ENCODE measurements at regions not wholly inside any gene's neighbourhood (a gene's known extent, or its start where the extent isn't known, plus 50 kb on each side); places are given as distances from the start of the nearest gene placed in this dataset.
"Not testable (repeated sequence)": the region's sequence is repeated elsewhere in the genome, so short reads cannot be mapped to it uniquely, and the experiment has no call there.

- no peak for DNase-seq (ENCODE audit: low spot score)
Measured at GRCh38 chr1:73056826-73057225, 774.5 kb upstream of the NEGR1 start.

GRCh38 chr1:73044241-73045036, 762.1 kb upstream of the NEGR1 start:
- no peak for DNase-seq (ENCODE audit: low spot score)

GRCh38 chr1:73042403-73042802, 760.1 kb upstream of the NEGR1 start:
- no peak for DNase-seq (ENCODE audit: low spot score)

GRCh38 chr1:73040811-73041210, 758.5 kb upstream of the NEGR1 start:
- peak; percentile 6 for DNase-seq (ENCODE audit: low spot score)

- peak; percentile 3 for DNase-seq (ENCODE audit: low spot score)
Measured at GRCh38 chr1:73034271-73034670, 751.9 kb upstream of the NEGR1 start.

GRCh38 chr1:73033640-73034039, 751.3 kb upstream of the NEGR1 start:
- DNase-seq (ENCODE audit: low spot score): peak; percentile 7

GRCh38 chr1:73029571-73029970, 747.2 kb upstream of the NEGR1 start:
- DNase-seq (ENCODE audit: low spot score): no peak

- DNase-seq (ENCODE audit: low spot score): no peak
Measured at GRCh38 chr1:73026114-73026513, 743.8 kb upstream of the NEGR1 start.

- DNase-seq (ENCODE audit: low spot score): no peak
Measured at GRCh38 chr1:73009938-73010337, 727.6 kb upstream of the NEGR1 start.

GRCh38 chr1:73009311-73009710, 727.0 kb upstream of the NEGR1 start:
- no peak for DNase-seq (ENCODE audit: low spot score)

GRCh38 chr1:72997624-72998023, 715.3 kb upstream of the NEGR1 start:
- no peak for DNase-seq (ENCODE audit: low spot score)

- DNase-seq (ENCODE audit: low spot score): no peak
Measured at GRCh38 chr1:72997041-72997440, 714.7 kb upstream of the NEGR1 start.

- DNase-seq (ENCODE audit: low spot score): not testable (repeated sequence)
Measured at GRCh38 chr1:72987871-72988270, 705.5 kb upstream of the NEGR1 start.

GRCh38 chr1:72986591-72987290, 704.4 kb upstream of the NEGR1 start:
- no peak for DNase-seq (ENCODE audit: low spot score)

GRCh38 chr1:72985024-72985423, 702.7 kb upstream of the NEGR1 start:
- not testable (repeated sequence) for DNase-seq (ENCODE audit: low spot score)

- DNase-seq (ENCODE audit: low spot score): not testable (repeated sequence)
Measured at GRCh38 chr1:72983011-72983410, 700.7 kb upstream of the NEGR1 start.

GRCh38 chr1:72969461-72969860, 687.1 kb upstream of the NEGR1 start:
- DNase-seq (ENCODE audit: low spot score): no peak

- no peak for DNase-seq (ENCODE audit: low spot score)
Measured at GRCh38 chr1:72954943-72955342, 672.6 kb upstream of the NEGR1 start.

GRCh38 chr1:72950900-72951299, 668.6 kb upstream of the NEGR1 start:
- DNase-seq (ENCODE audit: low spot score): not testable (repeated sequence)

GRCh38 chr1:72946903-72947499, 664.7 kb upstream of the NEGR1 start:
- DNase-seq (ENCODE audit: low spot score): no peak

- no peak for DNase-seq (ENCODE audit: low spot score)
Measured at GRCh38 chr1:72942008-72942407, 659.7 kb upstream of the NEGR1 start.

- no peak for DNase-seq (ENCODE audit: low spot score)
Measured at GRCh38 chr1:72938408-72938807, 656.1 kb upstream of the NEGR1 start.

GRCh38 chr1:72937905-72938304, 655.6 kb upstream of the NEGR1 start:
- no peak for DNase-seq (ENCODE audit: low spot score)

All from iPS-NIHi11 (cell line).